KMS-11 (cell line): ENCODE measurements at regions not wholly inside any gene's neighbourhood (a gene's known extent, or its start where the extent isn't known, plus 50 kb on each side); places are given as distances from the start of the nearest gene placed in this dataset.
"Not testable (repeated sequence)": the region's sequence is repeated elsewhere in the genome, so short reads cannot be mapped to it uniquely, and the experiment has no call there.

Experiments used
- H2AFZ ChIP-seq: fragments of 200-600 bp; sonication (generic); 2 replicates; pipeline ENCODE4 v1.6.1; 2016; ENCODE audit warnings: antibody characterized with exemption, mixed run types, low read depth
- H3K27ac ChIP-seq: fragments of 200-600 bp; sonication (generic); 2 replicates; pipeline ENCODE4 v1.6.1; 2016; ENCODE audit warnings: mild to moderate bottlenecking, mixed run types
- H3K27me3 ChIP-seq: fragments of 200-600 bp; sonication (generic); 2 replicates; pipeline ENCODE4 v1.6.1; 2017; ENCODE audit warnings: mild to moderate bottlenecking, low read depth, mixed run types, moderate library complexity; ENCODE audit not compliant: insufficient read depth
- H3K36me3 ChIP-seq: fragments of 200-600 bp; sonication (generic); 2 replicates; pipeline ENCODE4 v1.6.1; 2017; ENCODE audit warnings: mild to moderate bottlenecking, mixed run types; ENCODE audit not compliant: insufficient read depth
- H3K4me1 ChIP-seq: fragments of 200-600 bp; sonication (generic); 2 replicates; pipeline ENCODE4 v1.6.1; 2016; ENCODE audit warnings: mild to moderate bottlenecking, low read depth, mixed run types; ENCODE audit not compliant: poor library complexity, severe bottlenecking
- H3K4me2 ChIP-seq: fragments of 200-600 bp; sonication (generic); 2 replicates; pipeline ENCODE4 v1.7.0; 2016; ENCODE audit warnings: mild to moderate bottlenecking, mixed run types
- H3K4me3 ChIP-seq: fragments of 200-600 bp; sonication (generic); IDR thresholded peaks from 2 replicates; pipeline ENCODE4 v1.6.1; 2017; ENCODE audit warnings: low read depth, low read length, mixed read lengths; ENCODE audit not compliant: insufficient read depth
- H3K79me2 ChIP-seq: fragments of 200-600 bp; sonication (generic); 2 replicates; pipeline ENCODE4 v1.6.1; 2016; ENCODE audit warnings: low read depth, mixed run types; ENCODE audit not compliant: insufficient read depth
- H3K9ac ChIP-seq: fragments of 200-600 bp; sonication (generic); 2 replicates; pipeline ENCODE4 v1.6.1; 2016; ENCODE audit warnings: mild to moderate bottlenecking, mixed run types
- H4K20me1 ChIP-seq: fragments of 200-600 bp; sonication (generic); 2 replicates; pipeline ENCODE4 v1.6.1; 2016; ENCODE audit warnings: mild to moderate bottlenecking, mixed run types; ENCODE audit not compliant: insufficient read depth
- TF ChIP-seq, protein P1 (sequence below): fragments of 200-600 bp; sonication (generic); conservative IDR thresholded peaks from 2 replicates; pipeline ENCODE4 v1.6.1; 2017; ENCODE audit warnings: low read depth, mild to moderate bottlenecking, antibody characterized with exemption, low read length, moderate library complexity, mixed read lengths

DNA sequence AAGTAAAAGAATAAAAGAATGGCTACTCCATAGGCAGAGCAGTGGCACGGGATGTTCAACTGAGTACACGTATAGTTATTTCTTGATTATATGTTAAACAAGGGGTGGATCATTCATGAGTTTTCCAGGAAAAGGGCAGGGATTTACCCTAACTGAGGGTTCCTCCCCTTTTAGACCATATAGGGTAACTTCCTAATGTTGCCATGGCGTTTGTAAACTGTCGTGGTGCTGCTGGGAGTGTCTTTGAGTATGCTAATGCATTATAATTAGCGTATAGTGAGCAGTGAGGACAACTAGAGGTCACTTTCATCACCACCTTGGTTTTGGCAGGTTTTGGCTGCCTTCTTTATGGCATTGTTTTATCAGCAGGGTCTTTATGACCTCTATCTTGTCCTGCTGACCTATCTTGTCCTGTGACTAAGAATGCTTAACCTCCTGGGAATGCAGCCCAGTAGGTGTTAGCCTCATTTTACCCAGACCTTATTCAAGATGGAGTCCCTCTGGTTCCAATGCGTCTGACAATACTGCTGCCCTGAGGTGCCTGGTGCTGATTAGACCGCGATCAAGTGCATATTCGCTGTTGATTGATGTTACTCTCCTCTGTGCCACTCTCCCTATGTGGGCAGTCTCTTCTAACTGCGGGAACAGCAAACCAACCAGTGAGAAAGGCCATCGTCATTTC, 67.6 kb upstream of the AMN1 start:
- Histone ChIP-seq H3K27me3 (no peaks in the 10 kb centered on the region), H3K4me1 (no peaks in the 10 kb centered on the region), H3K4me2 (no peak overlapping the region), H2AFZ (no peak overlapping the region), H3K79me2 (no peaks in the 10 kb centered on the region), H3K9ac (no peak overlapping the region), H4K20me1 (no peaks in the 10 kb centered on the region), H3K4me3 (no peak overlapping the region), H3K27ac (no peak overlapping the region), H3K36me3 (no peaks in the 10 kb centered on the region)
- TF ChIP-seq, protein P1, sequence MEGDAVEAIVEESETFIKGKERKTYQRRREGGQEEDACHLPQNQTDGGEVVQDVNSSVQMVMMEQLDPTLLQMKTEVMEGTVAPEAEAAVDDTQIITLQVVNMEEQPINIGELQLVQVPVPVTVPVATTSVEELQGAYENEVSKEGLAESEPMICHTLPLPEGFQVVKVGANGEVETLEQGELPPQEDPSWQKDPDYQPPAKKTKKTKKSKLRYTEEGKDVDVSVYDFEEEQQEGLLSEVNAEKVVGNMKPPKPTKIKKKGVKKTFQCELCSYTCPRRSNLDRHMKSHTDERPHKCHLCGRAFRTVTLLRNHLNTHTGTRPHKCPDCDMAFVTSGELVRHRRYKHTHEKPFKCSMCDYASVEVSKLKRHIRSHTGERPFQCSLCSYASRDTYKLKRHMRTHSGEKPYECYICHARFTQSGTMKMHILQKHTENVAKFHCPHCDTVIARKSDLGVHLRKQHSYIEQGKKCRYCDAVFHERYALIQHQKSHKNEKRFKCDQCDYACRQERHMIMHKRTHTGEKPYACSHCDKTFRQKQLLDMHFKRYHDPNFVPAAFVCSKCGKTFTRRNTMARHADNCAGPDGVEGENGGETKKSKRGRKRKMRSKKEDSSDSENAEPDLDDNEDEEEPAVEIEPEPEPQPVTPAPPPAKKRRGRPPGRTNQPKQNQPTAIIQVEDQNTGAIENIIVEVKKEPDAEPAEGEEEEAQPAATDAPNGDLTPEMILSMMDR: no peak

DNA sequence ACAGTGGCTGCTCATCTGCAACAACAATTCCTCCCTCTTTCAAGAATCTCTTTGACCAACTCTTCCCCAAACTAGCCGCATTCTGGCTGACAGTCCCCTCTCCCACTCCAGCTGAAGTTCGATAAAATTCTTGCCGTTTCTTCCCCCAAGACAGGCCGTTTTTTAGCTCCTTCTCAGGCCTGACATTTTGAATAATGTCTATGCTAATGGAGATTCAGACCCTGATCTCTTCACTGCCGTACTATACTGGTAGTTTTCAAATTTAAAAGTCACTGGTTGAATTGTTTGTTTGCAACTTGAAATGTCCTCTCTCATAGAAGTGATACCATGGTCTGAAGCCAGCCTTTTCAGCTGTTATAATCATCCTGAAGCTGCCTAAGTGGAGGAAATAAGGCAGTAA, 65.9 kb upstream of the AMN1 start:
- H4K20me1 ChIP-seq: no peaks in the 10 kb centered on the region
- no peak overlapping the region for H3K27ac ChIP-seq
- no peak overlapping the region for H2AFZ ChIP-seq
- no peaks in the 10 kb centered on the region for H3K36me3 ChIP-seq
- H3K4me3 ChIP-seq: no peak overlapping the region
- H3K9ac ChIP-seq: no peak overlapping the region
- H3K27me3 ChIP-seq: no peaks in the 10 kb centered on the region
- no peak overlapping the region for H3K4me2 ChIP-seq
- H3K4me1 ChIP-seq: no peaks in the 10 kb centered on the region
- TF ChIP-seq, protein P1: no peak
- no peaks in the 10 kb centered on the region for H3K79me2 ChIP-seq

DNA sequence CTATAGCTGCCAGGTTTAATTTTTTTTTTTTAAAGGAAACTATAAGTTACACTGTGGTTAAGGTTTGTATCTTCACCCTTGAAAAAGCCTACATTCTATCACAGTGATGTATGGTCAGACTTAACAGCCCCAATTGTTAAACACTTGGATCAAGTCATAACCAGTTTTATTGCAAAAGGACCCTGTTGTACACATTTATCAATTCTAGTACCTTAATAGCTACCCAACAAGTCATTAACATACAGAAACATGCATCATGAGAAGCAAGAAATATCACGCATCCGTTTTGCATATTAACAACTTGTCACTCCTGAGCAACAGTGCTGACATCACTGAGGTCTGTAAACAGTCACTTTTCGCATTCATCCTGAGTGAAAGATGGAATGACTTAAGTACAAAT, 62.4 kb upstream of the AMN1 start:
- not testable (repeated sequence) for H3K9ac ChIP-seq, H3K4me2 ChIP-seq, H2AFZ ChIP-seq, H3K27me3 ChIP-seq, H4K20me1 ChIP-seq, H3K4me1 ChIP-seq, H3K27ac ChIP-seq, H3K79me2 ChIP-seq, H3K4me3 ChIP-seq, H3K36me3 ChIP-seq

GRCh38 chr12:31790759-31791158, 61.9 kb upstream of the AMN1 start:
- H3K4me1 ChIP-seq: no peaks in the 10 kb centered on the region
- no peaks in the 10 kb centered on the region for H4K20me1 ChIP-seq
- no peak overlapping the region for H3K4me3 ChIP-seq
- H3K27me3 ChIP-seq: no peaks in the 10 kb centered on the region
- no peaks in the 10 kb centered on the region for H3K36me3 ChIP-seq
- no peak overlapping the region for H3K4me2 ChIP-seq
- H2AFZ ChIP-seq: no peak overlapping the region
- H3K9ac ChIP-seq: no peak overlapping the region
- TF ChIP-seq, protein P1: no peak
- no peak overlapping the region for H3K27ac ChIP-seq
- no peaks in the 10 kb centered on the region for H3K79me2 ChIP-seq

- H3K36me3 ChIP-seq: no peaks in the 10 kb centered on the region
- TF ChIP-seq, protein P1: no peak
- H4K20me1 ChIP-seq: no peaks in the 10 kb centered on the region
- H2AFZ ChIP-seq: no peak overlapping the region
- H3K27me3 ChIP-seq: no peaks in the 10 kb centered on the region
- no peaks in the 10 kb centered on the region for H3K4me1 ChIP-seq
- no peak overlapping the region for H3K27ac ChIP-seq
- H3K4me2 ChIP-seq: no peak overlapping the region
- H3K4me3 ChIP-seq: no peak overlapping the region
- no peaks in the 10 kb centered on the region for H3K79me2 ChIP-seq
- no peak overlapping the region for H3K9ac ChIP-seq
These were observed 56.5 kb upstream of the AMN1 start for GRCh38 chr12:31785318-31785717.
